ENCODE measurements at regions not wholly inside any gene's neighbourhood (a gene's known extent, or its start where the extent isn't known, plus 50 kb on each side); places are given as distances from the start of the nearest gene placed in this dataset.

GRCh38 chr4:151857368-151857767 is 96.6 kb upstream of the GATB start:
- no peak for TF ChIP-seq CTCF (IDR thresholded peaks at IDR 0.05; ENCODE audit: poor library complexity)
- no peak for TF ChIP-seq EZH2phosphoT487 (IDR thresholded peaks at IDR 0.05; ENCODE audit: low read depth, severe bottlenecking, unreplicated experiment)
- no peak for TF ChIP-seq EZH2 (IDR thresholded peaks at IDR 0.05; ENCODE audit: borderline replicate concordance)

Data from hepatocyte (in vitro differentiated cells).